AG20443 (cell line): ENCODE measurements at regions not wholly inside any gene's neighbourhood (a gene's known extent, or its start where the extent isn't known, plus 50 kb on each side); places are given as distances from the start of the nearest gene placed in this dataset.
A peak's percentile ranks its signal among the peaks of the same experiment; 100 is the strongest.
"Not testable (repeated sequence)": the region's sequence is repeated elsewhere in the genome, so short reads cannot be mapped to it uniquely, and the experiment has no call there.

Source experiments
- DNase-seq: peaks from one replicate; pipeline ENCODE4 v3.0.0; 2012; ENCODE audit warnings: low spot score, mixed read lengths

DNA sequence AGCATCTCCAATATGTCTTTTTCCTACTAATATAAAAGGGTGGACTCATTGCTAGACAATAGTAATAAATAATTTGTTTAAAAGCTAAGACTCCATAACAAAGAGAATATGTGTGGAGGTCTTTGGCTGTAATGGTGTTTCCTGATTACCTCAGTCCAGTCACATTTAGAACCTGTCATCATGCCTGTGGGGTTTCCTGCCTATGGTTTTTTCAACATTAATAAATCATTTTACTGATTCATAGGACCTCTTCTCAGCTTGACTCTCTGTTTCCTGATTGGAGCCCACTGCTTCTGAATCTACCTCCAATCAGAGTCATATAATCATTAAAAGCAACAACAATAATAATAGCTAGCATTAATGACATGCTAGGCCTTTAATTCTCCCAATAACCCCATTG lies 52.4 kb upstream of the GNAI1 start:
- no peak for DNase-seq

DNA sequence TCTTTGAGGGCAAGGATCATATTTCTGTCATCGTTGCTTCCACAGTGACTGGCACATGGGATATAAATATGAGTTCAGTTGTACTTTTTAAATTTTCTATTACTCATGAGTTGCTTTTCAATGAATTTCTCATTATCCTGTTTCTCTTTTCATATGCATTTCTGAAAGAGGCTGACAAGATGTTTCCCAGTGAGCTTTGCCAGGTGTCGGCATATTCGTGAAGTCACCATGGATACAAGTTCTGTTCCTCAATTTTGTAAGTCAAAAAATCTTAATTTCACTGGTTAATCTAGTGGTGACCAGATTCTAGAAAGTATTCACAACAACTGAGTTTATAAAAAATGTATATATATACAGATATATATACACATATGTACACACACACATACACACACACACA lies 55.7 kb upstream of the GNAI1 start:
- DNase-seq = no peak

DNA sequence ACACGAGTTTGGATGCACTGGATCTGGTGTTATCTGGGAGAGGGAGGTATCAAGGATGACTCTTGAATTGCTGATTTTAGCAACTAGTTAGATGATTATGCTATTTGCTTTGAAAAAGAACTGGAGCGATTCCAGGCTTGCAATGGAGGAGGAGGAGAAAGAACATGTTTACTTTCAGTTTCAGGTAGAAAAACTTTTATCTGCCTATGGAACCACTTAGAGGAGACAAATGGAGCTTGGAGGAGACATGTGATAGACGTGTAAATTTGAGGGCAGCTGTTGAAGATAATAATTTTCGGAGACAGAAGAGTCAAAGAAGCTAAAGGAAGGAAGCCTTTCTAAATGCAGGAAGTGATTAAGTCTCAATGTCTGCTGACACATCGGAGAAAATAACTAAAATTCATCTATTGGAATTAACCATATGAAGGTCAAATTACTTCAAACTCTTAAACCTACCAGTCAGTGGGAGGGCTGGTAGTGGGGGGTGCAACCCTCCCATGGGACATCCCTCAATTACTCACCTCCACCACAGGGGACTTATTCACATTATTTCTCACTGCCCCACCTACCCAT lies 56.4 kb upstream of the GNAI1 start:
- peak; percentile 17 for DNase-seq

DNA sequence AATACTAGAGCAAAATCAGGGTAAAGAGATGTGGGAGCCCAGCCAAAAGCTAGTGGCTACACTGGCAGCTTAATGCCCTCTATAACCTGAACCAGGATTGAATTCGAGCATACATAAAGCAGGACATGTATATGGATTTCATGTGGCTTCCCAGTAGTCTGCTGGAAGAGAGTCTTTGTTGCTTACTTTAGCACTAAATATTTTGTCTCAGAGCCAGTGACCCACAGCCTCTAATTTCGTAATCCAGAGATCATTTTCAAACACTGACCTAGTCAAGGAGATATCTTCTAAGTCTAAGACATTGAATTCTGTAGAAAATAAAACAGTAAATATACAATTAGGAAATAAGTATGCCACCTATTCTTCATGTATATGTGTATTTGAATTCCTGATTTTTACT lies 64.2 kb upstream of the GNAI1 start:
- DNase-seq = no peak

DNA sequence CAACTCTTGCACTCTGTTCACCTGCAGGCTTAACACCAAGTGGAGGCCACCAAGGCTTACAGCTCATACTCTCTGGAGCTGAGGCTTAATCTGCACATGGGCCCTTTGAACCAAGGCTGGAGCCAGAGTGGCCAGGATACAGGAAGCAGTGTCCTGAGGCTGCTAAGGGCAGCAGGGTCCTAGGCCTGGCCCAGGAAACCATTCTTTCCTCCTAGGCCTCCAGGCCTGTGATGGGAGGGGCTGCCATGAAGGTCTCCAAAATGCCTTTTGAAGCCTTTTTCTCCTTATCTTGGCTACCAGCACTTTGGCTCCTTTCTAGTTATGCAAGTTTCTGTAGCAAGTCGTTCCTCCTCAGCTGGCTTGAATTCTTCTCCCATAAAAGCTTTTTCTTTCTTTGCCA lies 68.0 kb upstream of the GNAI1 start:
- DNase-seq = no peak

DNA sequence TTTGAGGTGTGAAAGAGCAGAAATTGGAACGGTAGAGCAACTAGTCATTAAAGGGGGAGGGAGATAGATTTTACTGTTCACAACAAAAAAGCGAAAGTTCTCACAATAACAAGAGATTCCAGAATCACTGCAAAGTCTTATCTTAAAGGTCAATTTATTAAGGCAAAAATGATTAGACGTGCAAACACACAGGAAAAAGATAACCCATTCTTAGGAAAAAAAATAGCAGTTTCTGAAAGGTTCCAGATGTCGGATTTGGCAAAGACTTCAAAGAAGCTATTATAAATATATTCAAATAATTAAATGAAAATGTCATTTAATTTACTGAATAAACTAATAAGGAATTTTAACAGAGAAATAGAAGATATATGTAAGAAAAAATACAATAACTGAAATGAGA lies 70.8 kb upstream of the GNAI1 start:
- DNase-seq = no peak

DNA sequence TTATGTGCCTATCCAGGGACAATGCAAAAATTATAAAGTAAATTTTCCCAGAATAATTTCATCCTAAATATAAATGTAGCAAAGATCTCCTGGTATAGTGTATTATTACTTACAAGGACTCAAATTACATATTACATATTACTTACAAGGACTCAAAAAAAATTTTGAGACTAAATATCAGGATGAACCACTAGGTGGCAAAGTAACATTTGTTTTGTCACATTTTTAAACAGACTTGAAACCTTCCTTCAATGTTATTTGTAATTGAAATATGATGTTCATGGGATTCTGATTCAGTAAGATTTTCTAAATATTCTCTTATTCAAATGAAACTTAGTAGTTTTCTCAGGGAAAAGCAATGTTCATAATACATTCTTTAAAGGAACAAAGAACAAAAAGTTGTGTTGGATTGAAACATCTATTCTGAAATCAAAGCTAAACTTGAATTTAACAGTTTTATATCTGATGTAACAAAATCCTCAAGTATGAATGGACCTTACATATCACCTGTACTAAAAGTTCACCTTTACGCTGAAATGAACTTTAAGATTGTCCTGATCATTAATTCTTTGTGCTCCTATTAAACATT lies 74.3 kb upstream of the GNAI1 start:
- DNase-seq = peak; percentile 36

DNA sequence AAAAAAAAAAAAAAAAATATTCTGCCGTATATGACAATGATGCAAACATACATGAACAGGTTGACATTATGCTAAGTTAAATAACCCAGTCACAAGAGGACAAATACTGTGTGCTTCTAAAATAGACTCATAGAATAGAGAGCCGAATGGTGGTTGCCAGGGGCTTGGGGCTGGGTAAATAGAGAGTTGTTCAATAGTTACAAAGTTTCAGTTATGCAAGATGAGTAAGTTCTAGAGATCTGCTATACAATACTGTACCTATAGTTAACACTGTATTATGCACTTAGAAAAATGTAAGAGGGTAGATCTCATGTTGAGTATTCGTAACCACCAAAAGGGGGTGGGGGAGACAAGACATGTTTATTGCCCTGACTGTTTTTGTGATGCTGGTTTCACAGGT lies 77.1 kb upstream of the GNAI1 start:
- no peak for DNase-seq

DNA sequence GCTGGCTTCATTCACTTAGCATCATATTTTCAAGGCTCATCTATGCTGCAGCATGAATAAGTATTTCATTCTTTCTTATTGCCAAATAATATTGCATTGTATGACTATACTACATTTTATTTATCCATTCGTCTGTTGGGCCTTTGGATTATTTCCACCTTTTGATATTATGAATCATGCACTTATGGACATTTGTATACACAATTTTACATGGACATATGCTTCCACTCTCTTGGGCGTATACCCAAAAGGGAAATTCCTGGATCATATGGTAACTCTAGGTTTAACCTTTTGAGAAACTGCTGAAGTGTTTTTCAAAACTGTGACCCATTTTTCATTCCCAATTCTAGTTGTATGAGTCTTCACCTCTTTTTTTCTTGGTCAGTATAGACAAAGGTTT lies 80.3 kb upstream of the GNAI1 start:
- DNase-seq = no peak

DNA sequence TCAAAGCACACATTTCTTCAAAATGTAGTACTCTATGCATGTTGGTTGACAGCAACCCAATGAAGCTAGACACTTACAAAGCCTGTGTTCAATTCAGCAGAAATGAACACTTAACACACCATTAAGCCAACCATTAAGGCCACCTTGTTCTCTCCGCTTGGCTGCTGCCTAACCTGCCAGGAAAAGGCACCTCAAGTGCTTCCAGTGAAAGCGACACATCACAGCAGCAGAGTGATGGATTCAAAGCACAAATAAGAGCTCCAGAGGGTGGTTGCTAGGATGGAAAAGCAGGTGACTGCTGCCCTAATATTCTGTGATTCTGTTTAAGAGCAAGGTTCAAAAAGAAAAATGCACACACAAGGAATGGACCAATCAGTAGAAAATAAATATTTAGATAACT lies 81.5 kb upstream of the GNAI1 start:
- DNase-seq = no peak

DNA sequence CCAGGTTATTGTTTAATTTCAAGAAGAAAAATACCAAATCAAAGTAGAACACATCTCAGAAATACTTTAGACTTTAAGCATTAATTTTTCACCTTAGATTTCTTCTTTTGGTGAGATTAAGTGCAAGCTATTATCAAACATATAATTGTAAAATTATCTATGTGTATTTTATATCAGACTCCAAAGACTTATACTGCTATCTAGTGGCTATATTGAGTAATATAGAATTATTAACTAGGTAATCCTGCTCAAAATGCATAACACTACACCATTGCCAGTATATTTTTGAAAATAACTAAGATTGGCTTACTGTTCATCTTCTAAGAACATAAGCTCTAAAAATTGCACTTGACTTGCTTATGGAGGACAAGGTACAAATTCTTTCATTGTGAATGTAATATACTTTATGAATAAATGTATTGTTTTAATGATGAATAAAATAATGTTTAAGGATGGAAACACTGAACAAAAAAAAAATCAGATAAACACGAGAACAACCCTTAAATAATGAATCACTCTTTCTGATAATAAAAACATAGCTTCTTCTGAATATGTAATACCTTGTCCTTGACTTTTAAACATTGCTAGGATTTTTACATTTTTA lies 86.7 kb upstream of the GNAI1 start:
- peak; percentile 32 for DNase-seq

DNA sequence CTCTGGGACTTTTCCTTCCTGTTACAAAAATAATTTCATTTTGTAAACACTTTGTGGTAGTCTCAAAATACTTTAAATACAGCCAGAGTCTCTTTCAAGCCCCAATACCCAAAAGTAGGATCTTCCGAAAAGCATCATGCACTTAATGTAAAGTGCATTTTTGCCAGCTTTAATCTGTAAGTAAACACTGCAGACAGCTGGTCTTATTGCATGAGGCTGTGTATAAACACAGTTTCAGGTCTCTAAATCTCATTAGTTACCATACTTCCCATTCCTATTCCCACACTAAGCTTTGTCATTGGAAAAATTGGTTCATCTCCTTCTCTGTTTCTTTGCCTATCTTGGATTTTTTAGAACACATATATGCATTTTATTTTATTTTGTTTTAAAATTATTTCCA lies 87.6 kb upstream of the GNAI1 start:
- no peak for DNase-seq

DNA sequence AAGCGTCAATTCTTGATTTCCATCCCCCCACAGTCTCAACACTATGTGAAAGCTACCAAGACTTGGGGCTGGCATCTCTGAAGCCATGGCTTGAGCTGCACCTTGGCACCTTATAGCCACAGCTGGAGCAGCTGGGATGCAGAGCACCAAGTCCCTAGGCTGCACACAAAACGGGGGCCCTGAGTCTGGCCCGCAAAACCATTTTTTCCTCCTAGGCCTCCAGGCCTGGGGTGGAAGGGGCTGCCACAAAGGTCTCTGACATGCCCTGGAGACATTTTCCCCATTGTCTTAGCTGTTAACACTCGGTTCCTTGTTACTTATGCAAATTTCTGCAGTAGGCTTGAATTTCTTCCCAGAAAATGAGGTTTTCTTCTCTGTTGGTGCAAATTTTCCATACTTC lies 89.8 kb upstream of the GNAI1 start:
- DNase-seq = no peak

DNA sequence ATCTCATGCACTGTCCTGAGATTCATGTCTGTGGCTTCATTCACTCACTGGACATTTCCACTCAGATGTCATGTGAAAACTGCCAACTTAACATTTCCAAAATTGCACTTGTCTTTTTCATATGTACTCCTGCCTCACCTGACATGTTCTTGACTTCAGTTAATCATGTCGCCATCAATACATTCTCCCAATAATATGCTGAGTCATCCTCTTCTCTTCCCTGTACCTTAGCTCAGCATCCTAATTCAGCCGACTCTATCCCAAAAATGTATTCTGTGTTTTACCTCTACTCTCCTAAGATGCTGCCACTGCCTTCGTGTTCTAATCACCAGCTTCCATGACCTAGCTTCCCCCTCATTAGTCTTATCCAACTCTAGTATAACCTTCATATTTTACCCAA lies 93.9 kb upstream of the GNAI1 start:
- DNase-seq = no peak

DNA sequence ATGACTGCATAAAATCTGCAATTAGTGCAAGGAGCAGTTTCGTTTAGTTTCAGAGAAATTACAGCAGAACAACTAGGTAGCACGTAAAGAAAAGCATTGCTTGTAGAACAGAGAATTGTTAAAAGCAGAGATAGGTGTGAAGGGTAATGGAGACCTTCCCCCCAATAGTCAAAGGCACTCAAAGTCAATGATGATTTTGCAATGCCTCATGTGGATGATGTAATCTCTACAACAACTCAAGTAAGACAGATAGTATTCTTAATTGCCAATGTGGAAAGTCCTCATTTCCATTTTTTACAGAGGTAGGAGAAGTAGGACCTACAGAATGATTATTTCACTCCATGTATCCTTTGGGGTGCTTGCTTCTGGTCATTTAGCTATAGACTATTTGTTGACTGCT lies 94.3 kb upstream of the GNAI1 start:
- DNase-seq = no peak

DNA sequence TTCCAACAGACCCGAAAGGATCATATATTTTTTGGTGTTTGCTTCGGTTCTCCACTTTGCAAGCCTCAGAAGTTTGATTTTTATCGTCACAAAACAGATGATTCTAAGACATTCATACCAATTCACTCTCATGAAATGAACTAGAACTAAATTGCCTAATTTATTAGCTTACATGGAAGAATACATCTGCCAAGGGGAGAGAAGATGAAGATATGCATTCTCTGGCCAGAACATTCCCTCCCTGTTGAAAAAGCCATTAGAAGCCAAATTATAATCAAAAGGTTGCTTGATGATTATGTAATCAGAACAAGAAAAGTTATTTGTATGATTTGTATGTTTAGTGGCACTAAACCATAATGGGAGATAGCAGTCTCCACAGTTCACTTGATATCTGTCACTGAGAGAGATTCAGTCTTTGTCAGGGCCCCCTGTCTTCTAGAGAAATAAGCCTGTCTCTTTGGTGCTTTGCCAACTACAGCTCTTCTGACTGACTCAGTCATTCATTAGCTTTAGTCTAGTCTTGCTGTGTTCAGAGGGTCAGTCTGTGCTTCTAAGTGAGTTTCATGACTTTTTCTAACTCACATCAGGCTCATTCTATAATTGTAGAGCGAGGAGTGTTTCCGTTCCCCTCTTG lies 95.3 kb upstream of the GNAI1 start:
- DNase-seq = no peak

DNA sequence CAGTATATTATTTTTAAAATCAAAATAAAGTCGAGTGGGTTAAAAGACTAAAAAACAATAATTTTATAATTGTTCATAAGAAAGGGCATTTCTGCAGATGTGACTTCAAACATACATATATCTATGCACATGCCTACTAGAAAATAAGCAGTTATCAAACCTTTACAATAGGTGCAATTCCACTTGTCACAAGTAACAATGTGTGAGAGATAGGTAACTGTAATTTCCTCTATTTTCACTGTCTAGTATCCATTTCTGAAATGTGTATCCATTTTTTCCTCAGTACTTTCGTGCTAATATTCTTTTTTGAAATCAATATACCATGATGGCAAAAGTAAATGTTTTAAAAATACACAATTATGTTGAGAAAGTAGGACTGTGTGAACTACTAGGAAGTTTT lies 96.9 kb upstream of the GNAI1 start:
- no peak for DNase-seq

DNA sequence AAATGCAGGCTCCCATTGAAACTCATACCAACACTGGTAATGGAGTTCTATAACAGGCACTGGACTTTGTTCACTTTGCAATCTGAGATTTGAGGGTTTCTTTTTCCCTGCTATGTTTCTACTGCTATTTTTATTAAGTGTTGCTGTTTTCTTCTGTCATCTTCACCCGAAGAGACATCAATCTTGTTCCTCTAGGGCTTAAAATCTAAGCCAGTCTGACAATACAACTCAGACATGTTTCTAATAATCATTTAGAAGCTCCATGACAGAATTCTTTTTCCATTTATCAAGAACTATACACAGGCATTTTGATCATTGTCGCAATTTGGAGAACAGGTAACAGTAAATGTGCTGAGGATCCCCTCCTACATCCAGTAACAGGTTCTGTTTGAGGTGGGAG lies 98.5 kb upstream of the GNAI1 start:
- DNase-seq = no peak

DNA sequence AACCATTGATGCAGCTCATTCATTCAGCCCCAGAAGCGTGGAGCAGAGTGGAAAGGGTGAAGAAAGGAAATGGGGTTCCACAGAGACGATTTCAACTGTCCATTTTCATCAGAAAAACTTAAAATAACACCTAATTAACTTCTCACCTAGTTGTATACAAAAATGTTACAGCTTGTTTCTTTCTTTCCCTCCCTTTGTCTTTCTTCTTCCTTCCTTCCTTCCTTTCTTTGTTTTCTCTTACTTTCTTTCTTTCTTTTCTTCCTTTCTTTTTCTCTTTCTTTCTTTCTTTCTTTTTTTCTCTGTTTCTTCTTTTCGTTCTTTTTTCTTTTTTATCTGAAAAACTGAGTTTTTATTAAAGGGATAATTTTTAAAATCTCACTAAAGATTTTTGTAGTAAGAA lies 105.9 kb upstream of the GNAI1 start:
- DNase-seq = no peak

DNA sequence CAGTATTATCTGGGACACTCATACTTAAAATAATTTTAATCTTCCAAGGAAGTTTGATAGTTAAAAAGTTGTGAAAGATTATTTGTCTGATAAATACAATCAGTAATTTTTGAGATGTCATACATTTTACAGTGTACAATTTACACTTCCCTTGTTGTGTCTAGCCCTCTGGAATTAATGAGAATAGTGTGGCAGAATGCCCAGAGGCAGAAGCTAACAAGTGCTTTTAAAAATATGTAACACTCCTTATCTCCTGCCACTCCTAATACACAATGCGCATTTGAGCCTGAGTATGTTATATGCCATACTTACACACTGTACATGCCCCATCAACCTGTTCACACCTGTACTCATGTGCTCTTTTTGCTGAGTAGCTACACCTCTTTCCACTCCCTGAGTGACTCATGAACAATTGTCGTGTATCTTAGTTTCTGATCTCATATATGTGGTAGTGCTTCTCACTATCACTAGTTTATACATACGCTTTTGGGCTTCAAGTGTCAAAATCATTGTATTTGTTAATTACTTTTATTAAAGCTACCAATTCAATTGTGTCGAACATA lies 106.9 kb upstream of the GNAI1 start:
- no peak for DNase-seq

DNA sequence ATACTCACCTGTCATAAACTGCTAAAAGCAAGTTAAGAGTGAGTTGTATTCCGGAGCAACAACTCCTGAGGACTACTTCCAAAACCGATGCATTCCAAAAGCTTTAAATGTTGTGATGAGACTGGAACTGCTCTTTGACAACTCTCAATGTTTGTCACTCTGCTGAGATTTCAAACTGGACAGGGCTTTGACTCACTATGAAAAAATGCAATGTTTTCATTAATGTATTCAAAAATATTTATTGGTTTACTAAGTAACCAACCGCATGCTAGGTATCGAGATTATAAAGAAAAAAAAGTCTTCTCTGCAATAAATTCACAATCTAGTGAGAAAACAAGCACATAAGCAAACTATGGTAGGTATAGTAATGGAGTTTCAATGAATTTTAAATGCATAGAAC lies 107.9 kb upstream of the GNAI1 start:
- DNase-seq = no peak

DNA sequence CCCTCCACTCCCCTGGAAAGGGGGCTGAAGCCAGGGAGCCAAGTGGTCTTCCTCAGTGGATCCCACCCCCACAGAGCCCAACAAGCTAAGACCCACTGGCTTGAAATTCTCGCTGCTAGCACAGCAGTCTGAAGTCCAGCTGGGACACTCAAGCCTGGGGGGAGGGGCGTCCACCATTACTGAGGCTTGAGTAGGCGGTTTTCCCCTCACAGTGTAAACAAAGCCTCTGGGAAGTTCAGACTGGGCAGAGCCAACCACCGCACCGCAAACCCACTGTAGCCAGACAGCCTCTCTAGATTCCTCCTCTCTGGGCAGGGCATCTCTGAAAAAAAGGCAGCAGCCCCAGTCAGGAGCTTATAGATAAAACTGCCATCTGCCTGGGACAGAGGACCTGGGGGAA lies 114.4 kb upstream of the GNAI1 start:
- not testable (repeated sequence) for DNase-seq

DNA sequence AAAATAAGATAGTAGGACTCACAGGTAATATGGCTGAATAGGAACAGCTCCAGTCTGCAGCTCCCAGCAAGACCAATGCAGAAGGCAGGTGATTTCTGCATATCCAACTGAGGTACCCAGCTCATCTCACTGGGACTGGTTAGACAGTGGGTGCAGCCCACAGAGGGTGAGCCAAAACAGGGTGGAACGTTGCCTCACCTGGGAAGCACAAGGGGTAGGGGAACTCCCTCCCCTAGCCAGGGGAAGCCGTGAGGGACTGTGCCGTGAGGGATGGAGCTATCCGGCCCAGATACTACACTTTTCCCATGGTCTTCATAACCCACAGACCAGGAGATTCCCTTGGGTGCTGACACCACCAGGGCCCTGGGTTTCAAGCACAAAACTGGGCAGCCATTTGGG lies 114.8 kb upstream of the GNAI1 start:
- not testable (repeated sequence) for DNase-seq
